ENCODE measurements at regions not wholly inside any gene's neighbourhood (a gene's known extent, or its start where the extent isn't known, plus 50 kb on each side); places are given as distances from the start of the nearest gene placed in this dataset.

DNA sequence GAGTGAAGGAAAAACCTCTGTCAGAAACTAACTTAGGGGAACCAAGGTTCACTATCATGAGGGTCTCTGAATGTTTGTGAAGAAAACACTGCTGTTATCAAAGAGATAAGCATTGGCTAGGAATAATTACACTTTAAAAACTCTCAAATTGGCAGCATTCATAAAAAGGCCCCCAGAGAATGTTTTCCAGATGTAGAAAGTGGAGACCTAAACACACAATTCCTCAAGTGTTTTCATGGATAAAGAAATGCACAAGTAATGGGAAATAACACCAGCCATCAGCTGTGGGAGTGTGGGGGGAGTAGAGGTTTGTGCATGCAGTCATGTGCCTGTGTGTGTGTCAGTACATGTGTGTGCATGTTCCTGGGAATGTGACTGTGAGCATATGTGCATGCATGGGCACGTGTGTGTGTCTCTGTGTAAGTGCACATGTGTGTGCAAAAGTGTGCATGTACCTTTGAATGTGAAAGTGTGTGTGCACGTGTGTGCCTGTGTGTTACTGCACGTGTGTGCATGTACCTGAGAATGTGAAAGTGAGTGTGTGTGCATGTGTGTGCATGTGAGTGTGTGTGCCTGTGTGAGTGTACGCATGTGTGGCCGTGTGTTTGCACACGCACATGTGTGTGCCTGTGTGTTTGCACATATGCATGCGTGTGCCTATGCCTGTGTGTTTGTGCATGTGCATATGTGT, 854.3 kb upstream of the SALL3 start:
- H3K9me3 Mint-ChIP-seq: peaks cover 24% of the 10 kb centered on the region
- no peak overlapping the region for H3K27ac Mint-ChIP-seq
- H3K4me3 Mint-ChIP-seq: no peak overlapping the region
- peaks cover 5% of the 10 kb centered on the region for H3K27me3 Mint-ChIP-seq
- ATAC-seq (replicated peaks): no peak
- no peaks in the 10 kb centered on the region for H3K4me1 Mint-ChIP-seq
- no peaks in the 10 kb centered on the region for H3K36me3 Mint-ChIP-seq (ENCODE audit: low read depth)

GRCh38 chr18:78126106-78126505, 853.5 kb upstream of the SALL3 start:
- no peak overlapping the region for H3K27ac Mint-ChIP-seq
- peaks cover 27% of the 10 kb centered on the region for H3K9me3 Mint-ChIP-seq
- peaks cover 10% of the 10 kb centered on the region for H3K27me3 Mint-ChIP-seq
- ATAC-seq (replicated peaks): no peak
- H3K4me1 Mint-ChIP-seq: no peaks in the 10 kb centered on the region
- no peaks in the 10 kb centered on the region for H3K36me3 Mint-ChIP-seq (ENCODE audit: low read depth)
- H3K4me3 Mint-ChIP-seq: no peak overlapping the region

DNA sequence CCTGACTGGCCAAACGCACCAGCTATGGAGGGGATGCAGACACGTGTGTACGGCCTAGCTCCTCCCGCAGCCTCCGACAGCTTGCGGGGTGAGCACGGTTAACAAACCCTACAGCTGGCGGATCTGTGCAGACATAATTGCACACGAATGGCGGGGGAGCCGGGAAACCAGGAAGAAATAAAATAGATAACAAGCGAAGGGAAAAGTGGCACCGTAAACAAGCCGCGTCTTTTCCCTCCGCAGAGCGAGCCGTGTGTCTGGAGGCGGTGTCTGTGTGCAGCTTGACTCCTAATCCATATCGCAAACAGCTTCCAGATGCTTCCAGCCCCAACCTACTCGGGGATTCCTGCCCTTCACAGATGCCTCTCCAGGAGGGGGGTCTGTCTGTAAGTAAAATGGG, 853.1 kb upstream of the SALL3 start:
- Mint-ChIP-seq H3K4me1 (no peaks in the 10 kb centered on the region), H3K9me3 (peaks cover 25% of the 10 kb centered on the region), H3K4me3 (no peak overlapping the region), H3K27ac (no peak overlapping the region), H3K27me3 (peaks cover 9% of the 10 kb centered on the region), H3K36me3 (ENCODE audit: low read depth) (no peaks in the 10 kb centered on the region)
- ATAC-seq (replicated peaks): no peak

GRCh38 chr18:78127041-78127440, 852.6 kb upstream of the SALL3 start:
- no peaks in the 10 kb centered on the region for H3K4me1 Mint-ChIP-seq
- ATAC-seq (replicated peaks): no peak
- no peak overlapping the region for H3K27ac Mint-ChIP-seq
- peaks cover 23% of the 10 kb centered on the region for H3K9me3 Mint-ChIP-seq
- H3K36me3 Mint-ChIP-seq (ENCODE audit: low read depth): no peaks in the 10 kb centered on the region
- H3K4me3 Mint-ChIP-seq: no peak overlapping the region
- peaks cover 7% of the 10 kb centered on the region for H3K27me3 Mint-ChIP-seq

GRCh38 chr18:78128004-78128403, 851.6 kb upstream of the SALL3 start:
- ATAC-seq (replicated peaks): no peak
- Mint-ChIP-seq H3K27ac (no peak overlapping the region), H3K27me3 (peaks cover 7% of the 10 kb centered on the region), H3K9me3 (peaks cover 23% of the 10 kb centered on the region), H3K4me1 (no peaks in the 10 kb centered on the region), H3K36me3 (ENCODE audit: low read depth) (no peaks in the 10 kb centered on the region), H3K4me3 (no peak overlapping the region)

GRCh38 chr18:78129260-78129659, 850.4 kb upstream of the SALL3 start:
- no peak for ATAC-seq (replicated peaks)

GRCh38 chr18:78130232-78131195, 849.1 kb upstream of the SALL3 start:
- Mint-ChIP-seq H3K9me3 (peaks cover 18% of the 10 kb centered on the region), H3K4me1 (no peaks in the 10 kb centered on the region), H3K4me3 (no peak overlapping the region), H3K27ac (no peak overlapping the region), H3K36me3 (ENCODE audit: low read depth) (no peaks in the 10 kb centered on the region), H3K27me3 (peaks cover 7% of the 10 kb centered on the region)
- no peak for ATAC-seq (replicated peaks)

More at GRCh38 chr18:78129260-78129659, 850.4 kb upstream of the SALL3 start:
- Mint-ChIP-seq H3K9me3 (peaks cover 23% of the 10 kb centered on the region), H3K27ac (no peak overlapping the region), H3K27me3 (peaks cover 7% of the 10 kb centered on the region), H3K4me3 (no peak overlapping the region), H3K36me3 (ENCODE audit: low read depth) (no peaks in the 10 kb centered on the region), H3K4me1 (no peaks in the 10 kb centered on the region)

DNA sequence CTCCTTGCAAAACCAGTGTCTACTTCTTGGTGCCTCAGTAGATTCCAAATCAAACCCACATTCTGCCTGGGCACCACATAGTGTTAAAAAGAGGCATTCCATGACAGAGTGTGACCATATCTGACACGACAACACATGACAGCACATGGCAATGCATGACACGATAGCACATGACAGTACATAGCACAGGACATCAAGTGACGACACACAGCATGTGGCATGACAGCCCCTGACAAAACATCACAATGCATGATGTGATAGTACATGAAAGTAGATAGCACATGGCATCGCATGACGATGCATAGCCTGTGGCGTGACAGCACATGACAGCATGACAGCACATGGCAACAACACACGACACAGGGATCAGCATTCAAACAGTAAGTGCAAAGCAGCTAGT, 845.9 kb upstream of the SALL3 start:
- Mint-ChIP-seq H3K9me3 (peaks cover 3% of the 10 kb centered on the region), H3K36me3 (ENCODE audit: low read depth) (no peaks in the 10 kb centered on the region), H3K27me3 (peaks cover 7% of the 10 kb centered on the region), H3K4me1 (no peaks in the 10 kb centered on the region), H3K4me3 (no peak overlapping the region), H3K27ac (no peak overlapping the region)
- no peak for ATAC-seq (replicated peaks)

DNA sequence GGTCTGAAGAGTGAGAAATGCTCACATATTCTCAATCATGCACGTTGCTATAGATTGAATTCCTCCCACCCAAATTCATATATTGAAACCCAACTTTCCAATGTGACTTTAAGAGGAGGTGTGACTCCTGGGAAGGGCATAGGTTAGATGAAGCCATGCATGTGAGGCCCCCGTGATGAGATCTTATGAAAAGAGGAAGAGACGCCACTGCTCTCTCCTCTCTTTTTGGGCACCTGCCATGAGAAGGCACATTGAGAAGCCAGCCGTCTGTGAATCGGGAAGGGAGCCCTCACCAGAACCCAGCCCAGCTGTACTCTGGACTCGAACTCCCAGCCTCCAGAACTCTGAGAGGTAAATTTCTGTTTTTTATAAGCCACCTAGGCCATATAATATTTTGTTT, 842.6 kb upstream of the SALL3 start:
- no peak overlapping the region for H3K27ac Mint-ChIP-seq
- ATAC-seq (replicated peaks): no peak
- H3K27me3 Mint-ChIP-seq: peaks cover 3% of the 10 kb centered on the region
- H3K9me3 Mint-ChIP-seq: no peaks in the 10 kb centered on the region
- no peak overlapping the region for H3K4me3 Mint-ChIP-seq
- H3K4me1 Mint-ChIP-seq: no peaks in the 10 kb centered on the region
- no peaks in the 10 kb centered on the region for H3K36me3 Mint-ChIP-seq (ENCODE audit: low read depth)

GRCh38 chr18:78138983-78139496, 840.6 kb upstream of the SALL3 start:
- H3K27me3 Mint-ChIP-seq: peaks cover 3% of the 10 kb centered on the region
- H3K36me3 Mint-ChIP-seq (ENCODE audit: low read depth): no peaks in the 10 kb centered on the region
- no peaks in the 10 kb centered on the region for H3K9me3 Mint-ChIP-seq
- no peak overlapping the region for H3K4me3 Mint-ChIP-seq
- no peaks in the 10 kb centered on the region for H3K4me1 Mint-ChIP-seq
- no peak for ATAC-seq (replicated peaks)
- H3K27ac Mint-ChIP-seq: no peak overlapping the region

- Mint-ChIP-seq H3K27ac (no peak overlapping the region), H3K4me1 (no peaks in the 10 kb centered on the region), H3K27me3 (peaks cover 3% of the 10 kb centered on the region), H3K36me3 (ENCODE audit: low read depth) (no peaks in the 10 kb centered on the region), H3K4me3 (no peak overlapping the region), H3K9me3 (no peaks in the 10 kb centered on the region)
- ATAC-seq (replicated peaks): no peak
Observed at GRCh38 chr18:78140294-78140693, 839.3 kb upstream of the SALL3 start.

GRCh38 chr18:78144669-78145068, 834.9 kb upstream of the SALL3 start:
- Mint-ChIP-seq H3K9me3 (no peaks in the 10 kb centered on the region), H3K4me1 (no peaks in the 10 kb centered on the region), H3K36me3 (ENCODE audit: low read depth) (no peaks in the 10 kb centered on the region), H3K4me3 (no peak overlapping the region), H3K27me3 (peaks cover under 1% of the 10 kb centered on the region), H3K27ac (no peak overlapping the region)
- no peak for ATAC-seq (replicated peaks)

- Mint-ChIP-seq H3K27ac (no peak overlapping the region), H3K36me3 (ENCODE audit: low read depth) (no peaks in the 10 kb centered on the region), H3K4me3 (no peak overlapping the region), H3K4me1 (no peaks in the 10 kb centered on the region), H3K9me3 (no peaks in the 10 kb centered on the region), H3K27me3 (no peaks in the 10 kb centered on the region)
- ATAC-seq (replicated peaks): no peak
Observed at GRCh38 chr18:78145096-78145495, 834.5 kb upstream of the SALL3 start.

- no peak overlapping the region for H3K4me3 Mint-ChIP-seq
- no peak overlapping the region for H3K27ac Mint-ChIP-seq
- no peaks in the 10 kb centered on the region for H3K9me3 Mint-ChIP-seq
- ATAC-seq (replicated peaks): no peak
- H3K4me1 Mint-ChIP-seq: no peaks in the 10 kb centered on the region
- no peaks in the 10 kb centered on the region for H3K36me3 Mint-ChIP-seq (ENCODE audit: low read depth)
- H3K27me3 Mint-ChIP-seq: no peaks in the 10 kb centered on the region
Observed at GRCh38 chr18:78146136-78147085, 833.2 kb upstream of the SALL3 start.

All from activated T-helper 17 cell treated with anti-CD3 and anti-CD28 coated beads, Interleukin-2, amount 50 U/mL, for 72 hours (primary cell).